DOHH2 (cell line): ENCODE measurements at regions not wholly inside any gene's neighbourhood (a gene's known extent, or its start where the extent isn't known, plus 50 kb on each side); places are given as distances from the start of the nearest gene placed in this dataset.

Experiments used
- H3F3A ChIP-seq: fragments of 200-600 bp; sonication (generic), shearing (Covaris generic); 2 replicates; pipeline ENCODE4 v1.6.0; 2016; ENCODE audit warnings: antibody characterized with exemption, mild to moderate bottlenecking; ENCODE audit not compliant: control insufficient read depth, insufficient read depth
- H3K27ac ChIP-seq: fragments of 200-600 bp; sonication (generic); 2 replicates; pipeline ENCODE4 v1.5.1; 2014; ENCODE audit warnings: low read depth, mild to moderate bottlenecking, low read length, moderate library complexity
- H3K27me3 ChIP-seq: fragments of 200-600 bp; sonication (generic); 2 replicates; pipeline ENCODE4 v1.6.1; 2014; ENCODE audit warnings: mild to moderate bottlenecking, low read length, mixed read lengths; ENCODE audit not compliant: control insufficient read depth
- H3K36me3 ChIP-seq: fragments of 200-600 bp; sonication (generic); 2 replicates; pipeline ENCODE4 v1.6.1; 2014; ENCODE audit warnings: mild to moderate bottlenecking, low read length, moderate library complexity, mixed read lengths; ENCODE audit not compliant: control insufficient read depth
- H3K4me1 ChIP-seq: fragments of 200-600 bp; sonication (generic); 2 replicates; pipeline ENCODE4 v1.6.1; 2014; ENCODE audit warnings: mild to moderate bottlenecking, low read length, mixed read lengths; ENCODE audit not compliant: control insufficient read depth
- H3K4me2 ChIP-seq: fragments of 200-600 bp; sonication (generic); 2 replicates; pipeline ENCODE4 v1.6.0; 2014; ENCODE audit warnings: mild to moderate bottlenecking, low read length, moderate library complexity
- H3K4me3 ChIP-seq: fragments of 200-600 bp; sonication (generic); 2 replicates; pipeline ENCODE4 v1.5.1; 2014; ENCODE audit warnings: mild to moderate bottlenecking, low read length, mixed read lengths
- H3K79me2 ChIP-seq: fragments of 200-600 bp; sonication (generic); 2 replicates; pipeline ENCODE4 v1.6.1; 2014; ENCODE audit warnings: mild to moderate bottlenecking, low read length, mixed read lengths; ENCODE audit not compliant: control insufficient read depth
- H3K9me2 ChIP-seq: fragments of 200-600 bp; sonication (generic); replicated peaks from 2 replicates; pipeline ENCODE4 v1.6.1; 2014; ENCODE audit warnings: mild to moderate bottlenecking, low read length, mixed read lengths; ENCODE audit not compliant: control insufficient read depth
- H3K9me3 ChIP-seq: fragments of 200-600 bp; sonication (generic); 2 replicates; pipeline ENCODE4 v1.6.1; 2014; ENCODE audit warnings: antibody characterized with exemption, low read length, mixed read lengths; ENCODE audit not compliant: control insufficient read depth, insufficient read depth
- H4K20me1 ChIP-seq: fragments of 200-600 bp; sonication (generic); 2 replicates; pipeline ENCODE4 v1.6.0; 2014; ENCODE audit warnings: low read depth, mild to moderate bottlenecking, antibody characterized with exemption, low read length, moderate library complexity; ENCODE audit not compliant: control insufficient read depth, insufficient read depth
- EZH2phosphoT487 ChIP-seq: fragments of 200-600 bp; sonication (generic); IDR thresholded peaks from 2 replicates; pipeline ENCODE4 v1.6.1; 2017; ENCODE audit warnings: borderline replicate concordance, mild to moderate bottlenecking, antibody characterized with exemption, low read length, moderate library complexity, mixed read lengths
- TF ChIP-seq, protein P1 (sequence below): fragments of 200-600 bp; sonication (generic); IDR thresholded peaks from one replicate; pipeline ENCODE4 v1.5.1; 2014; ENCODE audit warnings: antibody characterized with exemption, mild to moderate bottlenecking, low read depth, low read length; ENCODE audit not compliant: poor library complexity, severe bottlenecking

DNA sequence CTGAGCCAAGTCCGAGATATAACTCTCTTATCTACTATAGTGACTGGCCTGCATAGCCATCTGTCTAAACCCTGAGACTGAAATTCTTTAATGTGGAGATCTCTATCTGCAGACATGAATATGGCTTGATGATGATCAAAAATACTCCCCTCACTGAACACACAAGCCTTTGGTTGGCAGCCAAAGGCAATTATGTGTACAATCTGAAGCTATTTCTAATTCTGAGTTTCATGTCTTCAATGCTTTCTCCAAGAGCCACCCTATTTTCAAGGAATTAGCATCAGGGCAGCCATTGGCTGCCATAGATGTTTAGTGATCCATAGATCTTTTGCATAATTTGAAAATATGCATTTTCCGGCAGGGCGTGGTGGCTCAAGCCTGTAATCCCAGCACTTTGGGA, 168.2 kb downstream of the TGFB2 start:
- no peaks in the 10 kb centered on the region for H4K20me1 ChIP-seq
- H3K36me3 ChIP-seq: no peaks in the 10 kb centered on the region
- no peak overlapping the region for H3K27ac ChIP-seq
- H3K9me3 ChIP-seq: no peaks in the 10 kb centered on the region
- H3K4me1 ChIP-seq: no peaks in the 10 kb centered on the region
- 0 out of 2 replicates have a peak, but pooled peaks cover 4% of the 10 kb centered on the region for H3K9me2 ChIP-seq
- no peaks in the 10 kb centered on the region for H3F3A ChIP-seq
- H3K79me2 ChIP-seq: no peaks in the 10 kb centered on the region
- H3K4me2 ChIP-seq: no peak overlapping the region
- 0 out of 2 replicates have a peak, but pooled peaks cover 3% of the 10 kb centered on the region for H3K27me3 ChIP-seq
- H3K4me3 ChIP-seq: no peak overlapping the region
- TF ChIP-seq, protein P1, sequence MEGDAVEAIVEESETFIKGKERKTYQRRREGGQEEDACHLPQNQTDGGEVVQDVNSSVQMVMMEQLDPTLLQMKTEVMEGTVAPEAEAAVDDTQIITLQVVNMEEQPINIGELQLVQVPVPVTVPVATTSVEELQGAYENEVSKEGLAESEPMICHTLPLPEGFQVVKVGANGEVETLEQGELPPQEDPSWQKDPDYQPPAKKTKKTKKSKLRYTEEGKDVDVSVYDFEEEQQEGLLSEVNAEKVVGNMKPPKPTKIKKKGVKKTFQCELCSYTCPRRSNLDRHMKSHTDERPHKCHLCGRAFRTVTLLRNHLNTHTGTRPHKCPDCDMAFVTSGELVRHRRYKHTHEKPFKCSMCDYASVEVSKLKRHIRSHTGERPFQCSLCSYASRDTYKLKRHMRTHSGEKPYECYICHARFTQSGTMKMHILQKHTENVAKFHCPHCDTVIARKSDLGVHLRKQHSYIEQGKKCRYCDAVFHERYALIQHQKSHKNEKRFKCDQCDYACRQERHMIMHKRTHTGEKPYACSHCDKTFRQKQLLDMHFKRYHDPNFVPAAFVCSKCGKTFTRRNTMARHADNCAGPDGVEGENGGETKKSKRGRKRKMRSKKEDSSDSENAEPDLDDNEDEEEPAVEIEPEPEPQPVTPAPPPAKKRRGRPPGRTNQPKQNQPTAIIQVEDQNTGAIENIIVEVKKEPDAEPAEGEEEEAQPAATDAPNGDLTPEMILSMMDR: no peak
- TF ChIP-seq EZH2phosphoT487: no peak

DNA sequence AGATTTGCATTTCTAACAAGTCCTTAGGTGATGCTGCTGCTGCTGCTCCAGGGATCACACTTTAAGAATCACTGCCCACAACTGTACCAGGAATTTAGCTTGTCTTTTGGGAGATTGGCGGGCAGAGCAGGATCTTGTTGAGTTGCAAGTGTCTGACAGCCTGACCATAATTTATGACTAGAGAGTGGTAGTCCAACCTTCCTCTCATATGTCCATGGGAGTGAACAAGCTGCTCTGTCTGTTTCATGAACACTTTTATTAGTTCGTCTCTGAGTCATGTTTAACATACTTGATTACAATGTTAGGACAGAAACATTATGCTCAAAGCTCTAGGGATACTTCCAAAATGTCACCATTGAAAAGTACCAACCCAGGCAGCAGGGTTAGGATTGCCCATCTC, 169.6 kb downstream of the TGFB2 start:
- Histone ChIP-seq H3K79me2 (no peaks in the 10 kb centered on the region), H3K36me3 (no peaks in the 10 kb centered on the region), H3K4me3 (no peak overlapping the region), H3F3A (no peaks in the 10 kb centered on the region), H3K27ac (no peak overlapping the region), H4K20me1 (no peaks in the 10 kb centered on the region), H3K9me2 (0 out of 2 replicates have a peak, but pooled peaks cover 4% of the 10 kb centered on the region), H3K4me1 (no peaks in the 10 kb centered on the region), H3K4me2 (no peak overlapping the region), H3K9me3 (no peaks in the 10 kb centered on the region), H3K27me3 (0 out of 2 replicates have a peak, but pooled peaks cover 3% of the 10 kb centered on the region)
- TF ChIP-seq, protein P1: no peak
- no peak for TF ChIP-seq EZH2phosphoT487

DNA sequence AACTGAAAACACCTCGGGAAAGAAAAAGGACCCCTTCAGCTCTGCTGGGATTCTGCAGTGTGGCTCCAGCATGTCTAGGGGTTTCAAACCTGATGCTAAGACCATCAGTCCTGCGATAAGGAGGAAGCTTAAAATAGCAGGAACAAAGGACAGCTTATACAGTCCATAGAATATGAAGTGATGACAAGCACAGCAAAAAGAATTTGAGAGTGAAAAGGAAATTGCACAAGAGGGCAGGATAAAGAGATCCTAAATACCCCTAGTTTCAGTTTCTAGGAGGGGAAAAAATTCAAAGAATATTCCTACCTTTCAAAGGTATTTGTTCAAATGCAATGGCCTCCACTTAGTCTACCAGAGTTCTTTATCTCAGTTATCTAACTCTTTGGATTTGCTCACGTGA, 171.4 kb downstream of the TGFB2 start:
- Histone ChIP-seq H3K4me3 (no peak overlapping the region), H3K36me3 (no peaks in the 10 kb centered on the region), H3K9me3 (no peaks in the 10 kb centered on the region), H4K20me1 (no peaks in the 10 kb centered on the region), H3K27ac (no peak overlapping the region), H3K4me2 (no peak overlapping the region), H3K9me2 (0 out of 2 replicates have a peak, but pooled peaks cover 4% of the 10 kb centered on the region), H3F3A (no peaks in the 10 kb centered on the region), H3K27me3 (no peaks in the 10 kb centered on the region), H3K4me1 (no peaks in the 10 kb centered on the region), H3K79me2 (no peaks in the 10 kb centered on the region)
- TF ChIP-seq, protein P1: no peak
- no peak for TF ChIP-seq EZH2phosphoT487
